ENCODE measurements at regions not wholly inside any gene's neighbourhood (a gene's known extent, or its start where the extent isn't known, plus 50 kb on each side); places are given as distances from the start of the nearest gene placed in this dataset.
"Not testable (repeated sequence)": the region's sequence is repeated elsewhere in the genome, so short reads cannot be mapped to it uniquely, and the experiment has no call there.

DNA sequence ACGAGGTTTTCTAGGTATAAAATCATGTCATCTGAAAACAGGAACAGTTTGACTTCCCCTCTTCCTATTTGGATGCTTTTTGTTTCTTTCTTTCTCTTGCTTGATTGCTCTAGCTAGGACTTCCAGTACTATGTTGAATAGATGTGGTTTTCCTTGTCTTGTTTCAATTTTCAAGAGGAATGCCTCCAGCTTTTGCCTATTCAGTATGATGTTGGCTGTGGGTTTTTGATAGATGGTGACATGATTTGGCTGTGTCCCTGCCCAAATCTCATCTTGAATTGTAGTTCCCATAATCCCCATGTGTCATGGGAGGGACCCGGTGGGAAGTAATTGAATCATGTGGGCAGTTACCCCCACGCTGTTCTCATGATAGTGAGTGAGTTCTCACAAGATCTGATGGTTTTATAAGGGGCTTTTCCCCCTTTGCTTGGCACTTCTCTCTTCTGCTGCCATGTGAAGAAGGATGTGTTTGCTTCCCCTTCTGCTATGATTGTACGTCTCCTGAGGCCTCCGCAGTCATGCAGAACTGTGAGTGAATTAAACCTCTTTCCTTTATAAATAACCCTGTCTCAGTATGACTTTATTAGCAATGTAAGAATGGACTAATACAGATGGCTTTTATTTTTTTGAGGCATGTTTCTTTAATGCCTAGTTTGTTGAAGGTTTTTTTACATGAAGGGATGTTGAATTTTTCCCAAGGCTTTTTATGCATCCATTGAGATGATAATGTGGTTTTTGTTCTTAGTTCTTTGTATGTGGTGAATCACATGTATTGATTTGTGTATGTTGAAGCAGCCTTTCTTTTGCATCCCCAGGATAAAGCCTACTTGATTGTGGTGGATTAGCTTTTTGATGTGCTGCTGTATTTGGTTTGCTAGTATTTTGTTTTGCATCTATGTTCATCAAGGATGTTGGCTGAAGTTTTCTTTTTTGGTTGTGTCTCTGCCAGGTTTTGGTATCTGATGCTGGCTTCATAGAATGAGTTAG, 239.1 kb downstream of the THBS2 start:
- Mint-ChIP-seq H3K4me1 (ENCODE audit: low read depth) (no peaks in the 10 kb centered on the region), H3K4me3 (no peak overlapping the region), H3K27ac (no peak overlapping the region), H3K36me3 (no peaks in the 10 kb centered on the region), H3K27me3 (peaks cover 17% of the 10 kb centered on the region), H3K9me3 (ENCODE audit: low read depth) (peaks cover 8% of the 10 kb centered on the region)

DNA sequence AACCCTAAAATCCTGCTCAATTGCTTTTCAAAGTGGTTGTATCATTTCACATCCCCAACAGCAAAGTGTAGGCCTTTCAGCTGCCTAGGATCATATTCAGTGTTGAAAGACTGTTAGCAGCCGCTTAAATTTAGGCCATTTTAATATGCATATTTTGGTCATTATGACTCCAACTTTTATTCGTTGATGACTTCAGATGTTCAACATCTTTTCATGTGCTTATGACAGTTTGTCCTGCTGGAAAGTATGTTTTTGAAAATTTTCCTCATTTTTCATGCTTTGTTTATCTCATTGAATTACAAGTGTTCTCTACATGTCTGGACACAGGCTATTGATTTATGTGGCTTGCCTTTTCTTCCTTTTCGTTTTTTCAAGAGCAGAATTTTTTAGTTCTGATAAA, 244.0 kb downstream of the THBS2 start:
- no peak overlapping the region for H3K27ac Mint-ChIP-seq
- no peak overlapping the region for H3K4me3 Mint-ChIP-seq
- no peaks in the 10 kb centered on the region for H3K9me3 Mint-ChIP-seq (ENCODE audit: low read depth)
- H3K36me3 Mint-ChIP-seq, result no peaks in the 10 kb centered on the region
- no peaks in the 10 kb centered on the region for H3K27me3 Mint-ChIP-seq
- H3K4me1 Mint-ChIP-seq (ENCODE audit: low read depth), result no peaks in the 10 kb centered on the region

DNA sequence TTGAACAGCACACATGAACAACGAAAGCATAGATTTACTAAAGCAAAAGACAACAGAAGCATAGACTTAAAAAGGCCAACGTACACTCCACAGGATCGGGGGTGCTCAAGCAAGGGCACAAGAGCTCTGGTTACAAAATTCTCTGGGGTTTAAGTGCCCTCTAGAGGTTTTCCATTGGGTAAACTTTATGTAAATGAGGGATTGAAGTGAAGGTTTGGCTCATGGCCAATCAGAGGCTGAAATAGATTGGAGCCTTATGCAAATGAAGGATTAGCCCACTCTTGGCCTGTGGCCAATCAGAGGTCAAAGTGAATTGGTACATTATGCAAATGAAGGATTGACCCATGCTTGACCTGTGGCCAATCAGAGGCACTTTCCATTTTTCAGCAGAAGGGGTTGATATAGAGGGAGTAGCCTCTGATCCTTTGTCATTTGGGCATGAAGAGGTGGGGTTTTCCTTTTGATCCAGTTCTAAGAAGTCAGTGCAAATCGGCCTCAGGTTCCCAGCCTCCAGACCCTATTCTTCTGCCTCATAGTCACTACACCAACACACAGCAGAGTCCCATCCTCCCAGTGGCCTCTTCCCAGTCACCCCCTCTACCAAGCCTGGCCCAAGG, 244.9 kb downstream of the THBS2 start:
- H3K27ac Mint-ChIP-seq, result no peak overlapping the region
- H3K9me3 Mint-ChIP-seq (ENCODE audit: low read depth), result no peaks in the 10 kb centered on the region
- no peaks in the 10 kb centered on the region for H3K4me1 Mint-ChIP-seq (ENCODE audit: low read depth)
- H3K27me3 Mint-ChIP-seq, result peaks cover 2% of the 10 kb centered on the region
- no peak overlapping the region for H3K4me3 Mint-ChIP-seq
- no peaks in the 10 kb centered on the region for H3K36me3 Mint-ChIP-seq

GRCh38 chr6:169005166-169005565, 248.5 kb downstream of the THBS2 start:
- Mint-ChIP-seq H3K27ac (no peak overlapping the region), H3K27me3 (peaks cover 2% of the 10 kb centered on the region), H3K4me1 (ENCODE audit: low read depth) (no peaks in the 10 kb centered on the region), H3K9me3 (ENCODE audit: low read depth) (no peaks in the 10 kb centered on the region), H3K36me3 (no peaks in the 10 kb centered on the region), H3K4me3 (no peak overlapping the region)

DNA sequence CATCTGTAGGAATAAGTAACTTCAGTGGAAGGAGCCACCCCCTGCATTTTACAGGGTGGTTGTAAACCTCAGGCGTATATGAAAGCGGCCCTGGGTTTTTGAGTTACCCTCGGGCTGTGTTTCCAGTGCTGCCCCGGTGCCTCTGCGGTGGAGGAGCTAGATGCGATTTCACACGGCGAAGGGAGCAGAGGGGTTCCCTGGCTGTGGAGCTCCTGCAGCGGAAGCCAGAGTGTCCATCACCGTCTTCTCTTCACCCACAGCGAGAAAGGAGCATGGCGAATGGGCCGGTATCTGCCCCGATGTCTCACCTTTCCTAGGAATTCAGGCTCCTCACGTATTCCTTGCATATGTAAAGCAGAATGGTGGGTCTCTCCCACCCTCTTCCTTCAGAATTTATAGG, 253.6 kb downstream of the THBS2 start:
- H3K4me3 Mint-ChIP-seq, result no peak overlapping the region
- H3K9me3 Mint-ChIP-seq (ENCODE audit: low read depth), result no peaks in the 10 kb centered on the region
- peaks cover 2% of the 10 kb centered on the region for H3K27me3 Mint-ChIP-seq
- H3K27ac Mint-ChIP-seq, result no peak overlapping the region
- H3K36me3 Mint-ChIP-seq, result no peaks in the 10 kb centered on the region
- H3K4me1 Mint-ChIP-seq (ENCODE audit: low read depth), result no peaks in the 10 kb centered on the region

DNA sequence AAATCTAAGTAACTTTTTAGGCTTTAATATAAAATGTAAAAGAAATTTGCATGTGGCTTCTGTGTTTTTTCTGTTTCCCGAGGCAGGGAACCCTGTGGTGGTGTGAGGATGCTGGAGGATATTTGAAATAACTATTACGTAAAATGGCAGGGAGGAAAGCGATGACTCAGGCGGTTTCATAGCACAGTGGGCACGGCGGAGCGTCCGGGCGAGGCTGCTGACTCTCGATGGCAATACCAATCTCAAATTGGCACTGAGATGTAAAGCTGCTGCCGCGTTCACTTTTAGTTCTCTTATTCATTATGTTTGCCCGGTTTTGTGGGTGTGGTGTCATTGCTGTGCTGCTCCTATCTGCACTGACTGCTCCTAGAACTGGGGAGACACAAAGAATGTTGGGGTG, 254.3 kb downstream of the THBS2 start:
- Mint-ChIP-seq H3K27ac (no peak overlapping the region), H3K27me3 (peaks cover 2% of the 10 kb centered on the region), H3K9me3 (ENCODE audit: low read depth) (no peaks in the 10 kb centered on the region), H3K36me3 (no peaks in the 10 kb centered on the region), H3K4me3 (no peak overlapping the region), H3K4me1 (ENCODE audit: low read depth) (no peaks in the 10 kb centered on the region)

- H3K36me3 Mint-ChIP-seq, result no peaks in the 10 kb centered on the region
- no peak overlapping the region for H3K27ac Mint-ChIP-seq
- H3K4me1 Mint-ChIP-seq (ENCODE audit: low read depth), result no peaks in the 10 kb centered on the region
- H3K4me3 Mint-ChIP-seq, result no peak overlapping the region
- H3K27me3 Mint-ChIP-seq, result no peaks in the 10 kb centered on the region
- H3K9me3 Mint-ChIP-seq (ENCODE audit: low read depth), result no peaks in the 10 kb centered on the region
Measured at GRCh38 chr6:168996356-168996625, 257.4 kb downstream of the THBS2 start.

DNA sequence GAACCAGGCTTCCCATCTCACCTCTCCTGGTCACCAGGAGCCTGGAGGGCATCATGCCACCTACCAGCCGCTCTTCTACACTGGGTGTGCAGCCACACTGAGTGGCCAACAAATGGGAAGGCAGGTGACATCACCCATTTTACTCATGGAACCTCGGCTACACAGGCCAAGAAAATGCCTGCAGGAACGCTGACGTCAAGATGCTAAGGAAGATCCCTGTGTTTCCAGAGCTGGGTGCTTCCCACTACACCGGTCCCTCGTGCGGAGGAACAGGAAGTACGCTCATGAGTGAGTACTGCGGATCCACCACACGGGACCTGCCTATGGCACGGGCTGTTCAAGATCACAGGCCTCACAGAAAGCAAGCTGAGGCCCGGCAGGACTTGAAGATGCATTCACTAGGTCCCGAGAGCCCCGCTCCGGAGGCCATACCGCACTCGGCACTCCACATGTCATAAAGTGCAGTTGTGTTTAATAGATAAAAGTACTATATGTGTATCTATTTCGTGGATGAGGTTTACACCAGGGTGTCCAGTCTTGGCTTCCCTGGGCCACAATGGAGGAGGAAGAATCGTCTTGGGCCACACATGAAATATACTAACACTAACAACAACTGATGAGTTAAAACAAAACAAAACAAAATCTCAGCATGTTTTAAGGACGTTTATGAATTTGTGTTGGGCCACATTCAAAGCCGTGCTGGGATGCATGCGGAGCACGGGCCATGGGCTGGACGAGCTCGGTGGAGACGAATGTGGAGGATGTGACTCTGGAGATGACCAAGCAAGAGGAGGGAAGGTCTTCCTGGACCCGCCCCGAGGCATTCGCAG, 257.9 kb downstream of the THBS2 start:
- no peaks in the 10 kb centered on the region for H3K36me3 Mint-ChIP-seq
- H3K27ac Mint-ChIP-seq, result no peak overlapping the region
- H3K27me3 Mint-ChIP-seq, result no peaks in the 10 kb centered on the region
- H3K4me1 Mint-ChIP-seq (ENCODE audit: low read depth), result no peaks in the 10 kb centered on the region
- H3K4me3 Mint-ChIP-seq, result no peak overlapping the region
- H3K9me3 Mint-ChIP-seq (ENCODE audit: low read depth), result no peaks in the 10 kb centered on the region

GRCh38 chr6:168994956-168995355, 258.7 kb downstream of the THBS2 start:
- Mint-ChIP-seq H3K27ac (no peak overlapping the region), H3K4me1 (ENCODE audit: low read depth) (no peaks in the 10 kb centered on the region), H3K36me3 (no peaks in the 10 kb centered on the region), H3K9me3 (ENCODE audit: low read depth) (no peaks in the 10 kb centered on the region), H3K27me3 (no peaks in the 10 kb centered on the region), H3K4me3 (no peak overlapping the region)

- no peaks in the 10 kb centered on the region for H3K36me3 Mint-ChIP-seq
- H3K4me1 Mint-ChIP-seq (ENCODE audit: low read depth), result no peaks in the 10 kb centered on the region
- H3K9me3 Mint-ChIP-seq (ENCODE audit: low read depth), result no peaks in the 10 kb centered on the region
- no peaks in the 10 kb centered on the region for H3K27me3 Mint-ChIP-seq
- no peak overlapping the region for H3K4me3 Mint-ChIP-seq
- no peak overlapping the region for H3K27ac Mint-ChIP-seq
Measured at GRCh38 chr6:168992446-168993144, 261.1 kb downstream of the THBS2 start.

DNA sequence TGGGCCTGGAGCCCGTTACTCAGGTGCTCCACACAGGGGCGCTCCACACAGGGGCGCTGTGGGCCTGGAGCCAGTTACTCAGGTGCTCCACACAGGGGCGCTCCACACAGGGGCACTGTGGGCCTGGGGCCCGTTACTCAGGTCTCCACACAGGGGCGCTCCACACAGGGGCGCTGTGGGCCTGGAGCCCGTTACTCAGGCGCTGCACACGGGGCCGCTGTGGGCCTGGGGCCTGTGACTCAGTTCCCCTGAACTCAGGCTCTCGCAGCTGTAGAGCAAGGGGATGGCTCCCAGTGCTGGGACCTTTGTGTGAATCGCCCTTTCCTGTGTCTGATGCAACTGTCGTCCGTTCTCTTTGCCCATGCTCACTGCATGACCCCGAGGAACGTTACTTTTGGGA, 262.0 kb downstream of the THBS2 start:
- not testable (repeated sequence) for H3K9me3 Mint-ChIP-seq (ENCODE audit: low read depth); H3K27me3 Mint-ChIP-seq; H3K36me3 Mint-ChIP-seq; H3K4me1 Mint-ChIP-seq (ENCODE audit: low read depth); H3K27ac Mint-ChIP-seq; H3K4me3 Mint-ChIP-seq

DNA sequence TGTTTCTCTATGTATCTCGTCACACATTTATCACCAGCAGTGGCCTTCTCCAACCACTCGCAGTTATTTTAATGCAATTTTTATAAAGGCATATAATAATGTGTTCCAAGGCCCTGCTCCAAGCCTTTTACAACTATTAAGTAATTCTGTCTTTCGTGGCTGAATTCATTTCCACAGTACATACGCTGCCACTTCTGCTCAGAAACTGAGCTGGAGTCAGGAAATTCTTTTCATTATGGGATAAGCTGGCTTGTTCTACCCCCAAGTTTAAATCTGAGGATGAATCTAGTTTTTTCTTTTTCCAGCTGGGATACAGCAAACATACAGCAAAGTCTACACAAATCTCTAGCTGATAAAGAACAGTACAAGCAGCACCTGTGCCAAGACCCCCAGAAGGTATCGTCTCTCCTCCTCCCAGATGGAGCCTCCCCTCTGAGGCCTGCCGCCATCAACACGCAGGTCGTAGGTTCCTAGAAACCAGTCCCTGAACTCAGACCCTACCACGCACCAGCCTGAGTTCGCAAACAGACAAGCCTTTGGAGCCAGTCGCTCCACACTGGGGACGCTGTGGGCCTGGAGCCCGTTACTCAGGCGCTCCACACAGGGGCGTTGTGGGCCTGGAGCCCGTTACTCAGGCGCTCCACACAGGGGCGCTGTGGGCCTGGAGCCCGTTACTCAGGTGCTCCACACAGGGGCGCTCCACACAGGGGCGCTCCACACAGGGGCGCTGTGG, 263.5 kb downstream of the THBS2 start:
- H3K4me1 Mint-ChIP-seq (ENCODE audit: low read depth), result no peaks in the 10 kb centered on the region
- no peaks in the 10 kb centered on the region for H3K9me3 Mint-ChIP-seq (ENCODE audit: low read depth)
- no peak overlapping the region for H3K27ac Mint-ChIP-seq
- H3K4me3 Mint-ChIP-seq, result no peak overlapping the region
- no peaks in the 10 kb centered on the region for H3K27me3 Mint-ChIP-seq
- H3K36me3 Mint-ChIP-seq, result no peaks in the 10 kb centered on the region

DNA sequence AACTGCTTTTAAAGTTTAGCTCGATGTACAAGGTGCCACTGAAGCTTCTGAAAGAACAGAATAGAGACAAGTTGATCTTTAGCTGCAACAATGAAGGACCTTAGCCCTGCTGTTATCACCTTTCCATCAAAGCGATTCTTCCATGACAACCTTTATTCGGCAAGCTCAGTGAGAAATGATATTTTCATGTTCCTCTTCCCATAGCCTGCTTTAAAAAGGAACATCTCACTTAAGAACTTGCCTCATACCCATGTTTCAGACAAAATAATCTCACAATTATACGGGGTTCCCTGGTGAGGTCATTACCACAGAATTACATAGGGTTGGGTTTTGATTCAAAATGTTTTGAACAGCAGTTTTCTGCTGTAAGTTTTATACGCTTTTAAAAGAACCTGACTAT, 264.2 kb downstream of the THBS2 start:
- Mint-ChIP-seq H3K27ac (no peak overlapping the region), H3K4me1 (ENCODE audit: low read depth) (no peaks in the 10 kb centered on the region), H3K4me3 (no peak overlapping the region), H3K27me3 (no peaks in the 10 kb centered on the region), H3K36me3 (no peaks in the 10 kb centered on the region), H3K9me3 (ENCODE audit: low read depth) (no peaks in the 10 kb centered on the region)

DNA sequence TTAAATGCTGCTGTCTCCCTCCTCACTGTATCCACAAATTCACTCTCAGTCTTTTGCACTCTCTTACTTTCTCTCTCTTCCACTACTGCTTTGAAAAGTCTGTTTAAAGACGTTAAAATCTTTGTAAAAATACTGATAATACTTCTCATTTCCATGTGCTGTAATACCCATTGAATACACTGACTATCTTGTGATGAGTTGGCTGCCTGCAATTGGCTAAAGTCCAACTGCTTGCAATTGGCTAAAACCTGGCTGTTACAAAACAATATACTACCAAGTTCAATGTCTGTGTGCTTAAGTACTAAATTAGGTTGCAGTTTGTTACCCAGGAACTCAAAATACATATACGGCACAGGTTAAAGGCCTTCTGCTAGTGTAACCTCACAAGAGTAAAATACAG, 264.8 kb downstream of the THBS2 start:
- Mint-ChIP-seq H3K27ac (no peak overlapping the region), H3K4me3 (no peak overlapping the region), H3K9me3 (ENCODE audit: low read depth) (no peaks in the 10 kb centered on the region), H3K4me1 (ENCODE audit: low read depth) (no peaks in the 10 kb centered on the region), H3K27me3 (no peaks in the 10 kb centered on the region), H3K36me3 (no peaks in the 10 kb centered on the region)

All from activated naive CD8-positive, alpha-beta T cell (primary cell).